ENCODE measurements at regions not wholly inside any gene's neighbourhood (a gene's known extent, or its start where the extent isn't known, plus 50 kb on each side); places are given as distances from the start of the nearest gene placed in this dataset.

- TF ChIP-seq CTCF (conservative IDR thresholded peaks at IDR 0.05; ENCODE audit: low read depth in 2 of 2) (no peak), POLR2AphosphoS5 (IDR thresholded peaks at IDR 0.05; ENCODE audit: low read depth) (no peak), NANOG (IDR thresholded peaks at IDR 0.05; ENCODE audit: borderline replicate concordance) (no peak), REST (IDR thresholded peaks at IDR 0.05; ENCODE audit: unreplicated experiment) (no peak), EZH2 (IDR thresholded peaks at IDR 0.05; ENCODE audit: low read depth, unreplicated experiment) (no peak)
Observed at GRCh38 chr2:16952805-16953204, 287.2 kb upstream of the CYRIA start.

Data from GM23338 (cell line).